Duodenal mucosa (tissue), 2 donors: ENCODE measurements at regions not wholly inside any gene's neighbourhood (a gene's known extent, or its start where the extent isn't known, plus 50 kb on each side); places are given as distances from the start of the nearest gene placed in this dataset.
"Not testable (repeated sequence)": the region's sequence is repeated elsewhere in the genome, so short reads cannot be mapped to it uniquely, and the experiment has no call there.

Source experiments
- H3K27ac ChIP-seq: one replicate; pipeline ENCODE4 v1.7.0; 2013; ENCODE audit warnings: low read depth, low read length
- H3K27me3 ChIP-seq, 2 donors: one replicate each; pipeline ENCODE4 v1.7.0; 2013; ENCODE audit warnings: low read length in 2 of 2, control low read depth in 1 of 2; ENCODE audit not compliant: insufficient read depth in 2 of 2, control insufficient read depth in 1 of 2
- H3K36me3 ChIP-seq, 2 donors: one replicate each; pipeline ENCODE4 v1.7.0; 2013; ENCODE audit warnings: low read length in 2 of 2, control low read depth in 1 of 2; ENCODE audit not compliant: insufficient read depth in 2 of 2, control insufficient read depth in 1 of 2
- H3K4me1 ChIP-seq, 2 donors: one replicate each; pipeline ENCODE4 v1.7.0; 2013; ENCODE audit warnings: low read length in 2 of 2, control low read depth in 1 of 2; ENCODE audit not compliant: insufficient read depth in 2 of 2, control insufficient read depth in 1 of 2
- H3K4me3 ChIP-seq, 2 donors: one replicate each; pipeline ENCODE4 v1.7.0; 2013; ENCODE audit warnings: low read length in 2 of 2, low read depth in 1 of 2
- H3K9ac ChIP-seq, 2 donors: one replicate each; pipeline ENCODE4 v1.7.0; 2013; ENCODE audit warnings: low read length in 2 of 2, low read depth in 1 of 2
- H3K9me3 ChIP-seq, 2 donors: one replicate each; pipeline ENCODE4 v1.7.0; 2013; ENCODE audit warnings: low read length in 2 of 2, control low read depth in 1 of 2; ENCODE audit not compliant: control insufficient read depth in 1 of 2

- H3K9me3 ChIP-seq = no peaks in the 10 kb centered on the region
- H3K4me1 ChIP-seq = no peaks in the 10 kb centered on the region
- no peaks in the 10 kb centered on the region for H3K27me3 ChIP-seq
- H3K27ac ChIP-seq = no peak overlapping the region
- no peaks in the 10 kb centered on the region for H3K36me3 ChIP-seq
- no peak overlapping the region for H3K4me3 ChIP-seq
- no peak overlapping the region for H3K9ac ChIP-seq
Observed at GRCh38 chr7:81007051-81007450, 88.2 kb upstream of the SEMA3C start.

- Histone ChIP-seq H3K27ac (no peak overlapping the region), H3K27me3 (no peaks in the 10 kb centered on the region), H3K4me3 (no peak overlapping the region), H3K9ac (no peak overlapping the region), H3K9me3 (no peaks in the 10 kb centered on the region), H3K36me3 (no peaks in the 10 kb centered on the region), H3K4me1 (no peaks in the 10 kb centered on the region)
Observed at GRCh38 chr7:81005254-81005653, 86.4 kb upstream of the SEMA3C start.

- no peak overlapping the region for H3K4me3 ChIP-seq
- H3K27ac ChIP-seq = no peak overlapping the region
- H3K27me3 ChIP-seq = no peaks in the 10 kb centered on the region
- H3K4me1 ChIP-seq = no peaks in the 10 kb centered on the region
- H3K36me3 ChIP-seq = no peaks in the 10 kb centered on the region
- H3K9me3 ChIP-seq = no peaks in the 10 kb centered on the region
- no peak overlapping the region for H3K9ac ChIP-seq
Observed at GRCh38 chr7:81004098-81004497, 85.2 kb upstream of the SEMA3C start.

- no peak overlapping the region for H3K9ac ChIP-seq
- no peaks in the 10 kb centered on the region for H3K36me3 ChIP-seq
- no peak overlapping the region for H3K27ac ChIP-seq
- no peak overlapping the region for H3K4me3 ChIP-seq
- H3K27me3 ChIP-seq = no peaks in the 10 kb centered on the region
- no peaks in the 10 kb centered on the region for H3K4me1 ChIP-seq
- H3K9me3 ChIP-seq = no peaks in the 10 kb centered on the region
Observed at GRCh38 chr7:81003326-81003725, 84.5 kb upstream of the SEMA3C start.

GRCh38 chr7:81002421-81002820, 83.6 kb upstream of the SEMA3C start:
- H3K4me1 ChIP-seq = no peaks in the 10 kb centered on the region
- no peaks in the 10 kb centered on the region for H3K9me3 ChIP-seq
- no peaks in the 10 kb centered on the region for H3K36me3 ChIP-seq
- no peak overlapping the region for H3K4me3 ChIP-seq
- no peak overlapping the region for H3K9ac ChIP-seq
- H3K27me3 ChIP-seq = no peaks in the 10 kb centered on the region
- H3K27ac ChIP-seq = no peak overlapping the region

GRCh38 chr7:80999771-81000170, 80.9 kb upstream of the SEMA3C start:
- Histone ChIP-seq H3K9ac (no peak overlapping the region), H3K4me3 (no peak overlapping the region), H3K36me3 (no peaks in the 10 kb centered on the region), H3K4me1 (no peaks in the 10 kb centered on the region), H3K27ac (no peak overlapping the region), H3K9me3 (no peaks in the 10 kb centered on the region), H3K27me3 (no peaks in the 10 kb centered on the region)

- Histone ChIP-seq H3K27me3 (no peaks in the 10 kb centered on the region), H3K4me1 (no peaks in the 10 kb centered on the region), H3K4me3 (no peak overlapping the region), H3K27ac (no peak overlapping the region), H3K9ac (no peak overlapping the region), H3K9me3 (no peaks in the 10 kb centered on the region), H3K36me3 (no peaks in the 10 kb centered on the region)
Observed at GRCh38 chr7:80999100-80999499, 80.2 kb upstream of the SEMA3C start.

GRCh38 chr7:80997841-80998240, 79.0 kb upstream of the SEMA3C start:
- H3K9me3 ChIP-seq = no peaks in the 10 kb centered on the region
- H3K27ac ChIP-seq = no peak overlapping the region
- no peaks in the 10 kb centered on the region for H3K36me3 ChIP-seq
- no peak overlapping the region for H3K9ac ChIP-seq
- no peaks in the 10 kb centered on the region for H3K27me3 ChIP-seq
- H3K4me3 ChIP-seq = no peak overlapping the region
- no peaks in the 10 kb centered on the region for H3K4me1 ChIP-seq

- H3K4me1 ChIP-seq, H3K4me3 ChIP-seq, H3K36me3 ChIP-seq, H3K27me3 ChIP-seq, H3K9me3 ChIP-seq, H3K27ac ChIP-seq, H3K9ac ChIP-seq: not testable (repeated sequence)
Observed at GRCh38 chr7:80996236-80996635, 77.4 kb upstream of the SEMA3C start.

- no peak overlapping the region for H3K27ac ChIP-seq
- H3K4me1 ChIP-seq = no peaks in the 10 kb centered on the region
- no peaks in the 10 kb centered on the region for H3K27me3 ChIP-seq
- H3K36me3 ChIP-seq = no peaks in the 10 kb centered on the region
- no peak overlapping the region for H3K4me3 ChIP-seq
- H3K9ac ChIP-seq = no peak overlapping the region
- no peaks in the 10 kb centered on the region for H3K9me3 ChIP-seq
Observed at GRCh38 chr7:80991654-80992053, 72.8 kb upstream of the SEMA3C start.

GRCh38 chr7:80984619-80985018, 65.8 kb upstream of the SEMA3C start:
- H3K27me3 ChIP-seq = no peaks in the 10 kb centered on the region
- H3K4me3 ChIP-seq = no peak overlapping the region
- no peak overlapping the region for H3K27ac ChIP-seq
- H3K36me3 ChIP-seq = no peaks in the 10 kb centered on the region
- H3K9ac ChIP-seq = no peak overlapping the region
- H3K9me3 ChIP-seq = no peaks in the 10 kb centered on the region
- H3K4me1 ChIP-seq = no peaks in the 10 kb centered on the region
